H1 (cell line): ENCODE measurements at regions not wholly inside any gene's neighbourhood (a gene's known extent, or its start where the extent isn't known, plus 50 kb on each side); places are given as distances from the start of the nearest gene placed in this dataset.

Source experiments
- CTCF ChIA-PET: fragments of 300-600 bp; sonication (Branson Sonifier 250); formaldehyde crosslinking; loops from one replicate; lab custom pipeline; 2021; ENCODE audit not compliant: partially characterized antibody; lab: Charles Lee
- POLR2A ChIA-PET: fragments of 300-600 bp; sonication (Branson Sonifier 250); formaldehyde crosslinking; loops from one replicate; lab custom pipeline; 2021; ENCODE audit warnings: inconsistent platforms; ENCODE audit not compliant: partially characterized antibody; lab: Charles Lee
- DNase-seq, 2 experiments: peaks; one replicate each; pipeline versions ENCODE4 v3.0.0 to v3.0.0-alpha.2; 2010 to 2022; ENCODE audit warnings: low spot score in 2 of 2, low read depth in 1 of 2, mixed read lengths in 1 of 2
- FAIRE-seq: peaks from 2 replicates; lab custom pipeline; 2011; peaks lifted over from hg19 to GRCh38; lab: Jason Lieb, UNC
- H2AFZ ChIP-seq: 2 replicates; pipeline ENCODE4 v1.8.1; 2012; ENCODE audit warnings: low read length, inconsistent platforms
- H2AK5ac ChIP-seq: 2 replicates; pipeline ENCODE4 v1.6.1; 2013; ENCODE audit warnings: low read depth, low read length
- H2BK120ac ChIP-seq: replicated peaks from 2 replicates; pipeline ENCODE3; 2013; ENCODE audit warnings: low read depth, low read length, inconsistent platforms
- H2BK12ac ChIP-seq: 2 replicates; pipeline ENCODE4 v1.6.1; 2013; ENCODE audit warnings: low read depth, low read length
- H2BK15ac ChIP-seq: 2 replicates; pipeline ENCODE4 v1.6.1; 2013; ENCODE audit warnings: low read length
- H2BK20ac ChIP-seq: 2 replicates; pipeline ENCODE4 v1.6.1; 2013; ENCODE audit warnings: low read length
- H2BK5ac ChIP-seq: 2 replicates; pipeline ENCODE4 v1.6.1; 2013; ENCODE audit warnings: low read depth, low read length
- H3K14ac ChIP-seq: 2 replicates; pipeline ENCODE4 v1.6.1; 2013; ENCODE audit warnings: inconsistent platforms; ENCODE audit not compliant: insufficient read length
- H3K18ac ChIP-seq: 2 replicates; pipeline ENCODE4 v1.6.1; 2013; ENCODE audit warnings: low read length; ENCODE audit errors: extremely low read depth
- H3K23ac ChIP-seq: 2 replicates; pipeline ENCODE4 v1.6.1; 2013; ENCODE audit warnings: inconsistent platforms; ENCODE audit not compliant: insufficient read length
- H3K23me2 ChIP-seq: 2 replicates; pipeline ENCODE4 v1.6.1; 2013; ENCODE audit warnings: low read depth, low read length
- H3K27ac ChIP-seq: 2 replicates; pipeline ENCODE4 v1.6.1; 2011; ENCODE audit warnings: low read depth, low read length, inconsistent platforms
- H3K27me3 ChIP-seq, 4 experiments: replicated peaks in 1 of 4; 1 replicate in 1 of 4; 2 replicates in 3 of 4; pipeline versions ENCODE4 v1.6.1 to v1.8.1; 2011 to 2013; ENCODE audit warnings: low read length in 3 of 4, mild to moderate bottlenecking in 3 of 4, inconsistent platforms in 2 of 4, mixed read lengths in 2 of 4, moderate library complexity in 1 of 4; ENCODE audit not compliant: control insufficient read depth in 3 of 4, insufficient read depth in 3 of 4; ENCODE audit errors: extremely low read depth in 1 of 4
- H3K36me3 ChIP-seq, 4 experiments: 2 replicates each; pipeline versions ENCODE4 v1.6.1 to v1.8.1; 2011 to 2013; ENCODE audit warnings: mild to moderate bottlenecking in 4 of 4, low read length in 3 of 4, moderate library complexity in 2 of 4, control low read depth in 1 of 4, inconsistent platforms in 1 of 4; ENCODE audit not compliant: insufficient read depth in 4 of 4, control insufficient read depth in 2 of 4
- H3K4ac ChIP-seq: replicated peaks from 2 replicates; pipeline ENCODE3; 2013; ENCODE audit warnings: low read length, low read depth, mixed read lengths, inconsistent platforms; ENCODE audit not compliant: insufficient read length
- H3K4me1 ChIP-seq, 4 experiments: replicated peaks in 1 of 4; 1 replicate in 1 of 4; 2 replicates in 3 of 4; pipeline versions ENCODE4 v1.6.1 to v1.8.1; 2011 to 2013; ENCODE audit warnings: low read length in 3 of 4, inconsistent platforms in 2 of 4, mixed read lengths in 1 of 4; ENCODE audit not compliant: insufficient read depth in 4 of 4, control insufficient read depth in 3 of 4
- H3K4me2 ChIP-seq, 2 experiments: 2 replicates each; pipeline versions ENCODE4 v1.6.1 to v1.8.1; 2011 to 2013; ENCODE audit warnings: low read depth in 2 of 2, low read length in 2 of 2, control low read depth in 1 of 2, inconsistent platforms in 1 of 2, mild to moderate bottlenecking in 1 of 2; ENCODE audit not compliant: insufficient read depth in 1 of 2
- H3K4me3 ChIP-seq, 4 experiments: fragments of 200-600, 300-600 bp in 1 of 4; sonication (generic), shearing (Covaris generic), sonication (Bioruptor Twin) in 1 of 4; 2 replicates each; pipeline versions ENCODE4 v1.5.1 to v1.8.1; 2011 to 2016; ENCODE audit warnings: low read length in 4 of 4, low read depth in 3 of 4, control low read depth in 2 of 4, inconsistent platforms in 2 of 4, mild to moderate bottlenecking in 2 of 4, mixed read lengths in 1 of 4, moderate library complexity in 1 of 4; ENCODE audit not compliant: insufficient read depth in 2 of 4; ENCODE audit errors: extremely low read depth in 1 of 4
- H3K56ac ChIP-seq: replicated peaks from 2 replicates; pipeline ENCODE3; 2013; ENCODE audit warnings: low read depth, mild to moderate bottlenecking, mixed read lengths, low read length, inconsistent platforms; ENCODE audit not compliant: insufficient read length
- H3K79me1 ChIP-seq: 2 replicates; pipeline ENCODE4 v1.6.1; 2013; ENCODE audit warnings: low read depth, low read length, control low read depth
- H3K79me2 ChIP-seq, 2 experiments: 2 replicates each; pipeline versions ENCODE4 v1.6.1 to v1.8.1; 2012 to 2013; ENCODE audit warnings: low read length in 2 of 2, mild to moderate bottlenecking in 2 of 2, inconsistent platforms in 1 of 2; ENCODE audit not compliant: insufficient read depth in 2 of 2, control insufficient read depth in 1 of 2
- H3K9ac ChIP-seq, 4 experiments: replicated peaks in 1 of 4; 1 replicate in 1 of 4; 2 replicates in 3 of 4; pipeline versions ENCODE4 v1.6.1 to v1.8.1; 2011 to 2013; ENCODE audit warnings: low read depth in 3 of 4, low read length in 3 of 4, control low read depth in 2 of 4, mild to moderate bottlenecking in 2 of 4, moderate library complexity in 2 of 4, inconsistent platforms in 1 of 4; ENCODE audit errors: extremely low read depth in 1 of 4
- H3K9me3 ChIP-seq, 2 experiments: 2 replicates each; pipeline versions ENCODE4 v1.6.1 to v1.8.1; 2012 to 2013; ENCODE audit warnings: mild to moderate bottlenecking in 2 of 2, moderate library complexity in 2 of 2, control low read depth in 1 of 2, inconsistent platforms in 1 of 2, low read depth in 1 of 2, low read length in 1 of 2, mixed read lengths in 1 of 2; ENCODE audit not compliant: insufficient read depth in 2 of 2
- H4K20me1 ChIP-seq, 2 experiments: replicated peaks in 1 of 2; 2 replicates each; pipeline versions ENCODE3 to v1.8.1; 2011 to 2013; ENCODE audit warnings: inconsistent platforms in 2 of 2, low read length in 2 of 2, mild to moderate bottlenecking in 1 of 2; ENCODE audit not compliant: insufficient read depth in 2 of 2, control insufficient read depth in 1 of 2
- H4K5ac ChIP-seq: 2 replicates; pipeline ENCODE4 v1.6.1; 2013; ENCODE audit warnings: low read length, low read depth, mixed read lengths, inconsistent platforms; ENCODE audit not compliant: insufficient read length
- H4K8ac ChIP-seq: 2 replicates; pipeline ENCODE4 v1.8.0; 2013; ENCODE audit warnings: mild to moderate bottlenecking, moderate library complexity, low read length, inconsistent platforms; ENCODE audit not compliant: insufficient read depth; ENCODE audit errors: extremely low read depth
- H4K91ac ChIP-seq: replicated peaks from 2 replicates; pipeline ENCODE3; 2013; ENCODE audit warnings: low read length, mixed read lengths, inconsistent platforms; ENCODE audit not compliant: insufficient read length
- BCL11A ChIP-seq, 2 experiments: IDR thresholded peaks; one replicate each; pipeline ENCODE4 v1.6.1; 2011; ENCODE audit warnings: low read depth in 2 of 2, low read length in 2 of 2, mild to moderate bottlenecking in 2 of 2
- BRCA1 ChIP-seq: IDR thresholded peaks from 2 replicates; pipeline ENCODE4 v1.6.1; 2012; ENCODE audit warnings: low read depth, low read length, improper control_type of control experiment
- CBX8 ChIP-seq: fragments of 300-800, 300-1000 bp; sonication (generic); IDR thresholded peaks from 2 replicates; pipeline ENCODE4 v1.7.1; 2016; ENCODE audit warnings: low read depth, low read length, borderline replicate concordance
- EP300 ChIP-seq, 2 experiments: IDR thresholded peaks; 1 replicate in 1 of 2; 2 replicates in 1 of 2; pipeline ENCODE4 v1.6.1; 2011 to 2012; ENCODE audit warnings: low read depth in 2 of 2, low read length in 2 of 2, mild to moderate bottlenecking in 2 of 2, borderline replicate concordance in 1 of 2, inconsistent platforms in 1 of 2, moderate library complexity in 1 of 2
- NANOG ChIP-seq: IDR thresholded peaks from 2 replicates; pipeline ENCODE4 v1.6.1; 2011; ENCODE audit warnings: low read length, low read depth, mild to moderate bottlenecking, inconsistent platforms; ENCODE audit not compliant: insufficient read depth, poor library complexity, severe bottlenecking
- PHF8 ChIP-seq: fragments of 200-600 bp; sonication (generic); conservative IDR thresholded peaks from 2 replicates; pipeline ENCODE4 v1.7.1; 2012; ENCODE audit warnings: low read depth, mild to moderate bottlenecking, inconsistent platforms, low read length, moderate library complexity
- SP1 ChIP-seq: IDR thresholded peaks from 2 replicates; pipeline ENCODE4 v1.6.1; 2011; ENCODE audit warnings: low read depth, low read length
- SP2 ChIP-seq: IDR thresholded peaks from 2 replicates; pipeline ENCODE4 v1.6.1; 2012; ENCODE audit warnings: mild to moderate bottlenecking, low read length, inconsistent platforms
- SUZ12 ChIP-seq: fragments of 200-600 bp; sonication (generic); IDR thresholded peaks from 2 replicates; pipeline ENCODE4 v1.6.1; 2012; ENCODE audit warnings: mild to moderate bottlenecking, inconsistent platforms, low read length, moderate library complexity, mixed read lengths
- WGBS, 2 experiments: shearing (Covaris generic) in 1 of 2; methylation state at CpG; one replicate each; pipeline versions ENCODE4 v1.1.6 to v1.1.7; 2013 to 2015; ENCODE audit warnings: low lambda C conversion rate in 2 of 2, mixed read lengths in 2 of 2, inconsistent platforms in 1 of 2, low coverage in 1 of 2, missing lambda C conversion rate in 1 of 2; ENCODE audit not compliant: insufficient replicate concordance in 2 of 2, insufficient coverage in 1 of 2, insufficient read length in 1 of 2; ENCODE audit errors: extremely low coverage in 1 of 2, missing lambda C conversion rate in 1 of 2; 5-methylcytosine and 5-hydroxymethylcytosine counted together

DNA sequence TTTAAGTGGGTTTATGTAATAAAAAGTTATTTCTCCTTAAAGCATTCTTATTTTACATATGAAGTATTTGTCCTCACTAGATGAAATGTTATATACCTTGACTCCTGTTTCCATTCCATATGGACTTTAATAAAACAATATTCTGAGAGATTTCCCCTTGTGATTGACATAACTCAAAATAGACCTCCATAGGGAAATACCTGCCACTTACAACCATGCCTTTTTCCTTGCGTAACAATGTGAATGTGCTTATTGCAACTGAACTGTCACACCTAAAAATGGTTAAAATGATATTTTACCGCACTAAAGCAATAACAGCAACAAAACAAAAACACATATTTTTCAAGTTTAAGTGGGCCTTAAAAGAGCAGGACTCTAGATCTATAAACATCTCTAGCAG lies 70.3 kb upstream of the TGIF1 start:
- no peaks in the 10 kb centered on the region for H3K79me2 ChIP-seq
- no peak overlapping the region for H3K23ac ChIP-seq
- H3K27me3 ChIP-seq: no peaks in the 10 kb centered on the region
- no peak overlapping the region for H3K14ac ChIP-seq
- H2BK12ac ChIP-seq: no peak overlapping the region
- H4K91ac ChIP-seq: no peak overlapping the region
- H3K9ac ChIP-seq: no peak overlapping the region
- no peak overlapping the region for H2BK5ac ChIP-seq
- peaks cover 0 to 7% (median 0%) of the 10 kb centered on the region in 4 experiments; a peak in 1 of 7 replicates for H3K4me1 ChIP-seq
- no peak overlapping the region for H2BK20ac ChIP-seq
- no peak overlapping the region for H2AK5ac ChIP-seq
- no peak for TF ChIP-seq SUZ12
- TF ChIP-seq SP1: no peak
- TF ChIP-seq NANOG: no peak
- no peak for TF ChIP-seq SP2
- TF ChIP-seq BCL11A (IDR thresholded peaks at IDR 0.05; ENCODE audit: low read depth in 2 of 2, low read length in 2 of 2): no peak
- no peak for TF ChIP-seq CBX8
- TF ChIP-seq EP300 (IDR thresholded peaks at IDR 0.05; ENCODE audit: borderline replicate concordance in 1 of 2, low read depth in 2 of 2, low read length in 2 of 2): no peak
- no peak for TF ChIP-seq BRCA1
- TF ChIP-seq PHF8: no peak
- no peak overlapping the region for H3K4me3 ChIP-seq
- H3K9me3 ChIP-seq: no peaks in the 10 kb centered on the region
- no peaks in the 10 kb centered on the region for H3K79me1 ChIP-seq
- no peaks in the 10 kb centered on the region for H3K23me2 ChIP-seq
- H2AFZ ChIP-seq: no peak overlapping the region
- no peak overlapping the region for H3K27ac ChIP-seq
- H3K56ac ChIP-seq: no peak overlapping the region
- no peak for FAIRE-seq
- no peak overlapping the region for H4K8ac ChIP-seq
- no peak overlapping the region for H3K18ac ChIP-seq
- H3K36me3 ChIP-seq: no peaks in the 10 kb centered on the region
- H3K4me2 ChIP-seq: no peak overlapping the region
- H4K5ac ChIP-seq: no peak overlapping the region
- no peak overlapping the region for H3K4ac ChIP-seq
- no peak overlapping the region for H2BK15ac ChIP-seq
- POLR2A ChIA-PET: no interaction called here
- WGBS, 2 experiments: 97% methylated on average over 2 of the region's 2 CpGs; no CpG with 5 or more reads in 1 of the 2 experiments
- peaks cover 0 to 1% of the 10 kb centered on the region in 2 experiments for H4K20me1 ChIP-seq
- DNase-seq: no peak
- H2BK120ac ChIP-seq: no peak overlapping the region
- CTCF ChIA-PET: interaction anchor here (1.1 to 1.2 kb wide), 2 partner anchors 11 to 14 kb away, joined by 3 read pairs; no protein-coding TSS in a partner anchor
